Nephron progenitor cell (in vitro differentiated cells): ENCODE measurements at regions not wholly inside any gene's neighbourhood (a gene's known extent, or its start where the extent isn't known, plus 50 kb on each side); places are given as distances from the start of the nearest gene placed in this dataset.

ENCODE experiments used
- DNase-seq: peaks from one replicate; pipeline ENCODE4 v3.0.0; 2021
- H3K27ac Mint-ChIP-seq: 2 replicates; pipeline ENCODE4 v1.8.0; 2021; ENCODE audit warnings: mild to moderate bottlenecking, moderate library complexity, mixed read lengths
- H3K27me3 Mint-ChIP-seq: 2 replicates; pipeline ENCODE4 v1.8.0; 2021; ENCODE audit warnings: mild to moderate bottlenecking, low read depth, mixed read lengths; ENCODE audit not compliant: poor library complexity
- H3K36me3 Mint-ChIP-seq: 2 replicates; pipeline ENCODE4 v1.8.0; 2021; ENCODE audit warnings: low read depth, mixed read lengths
- H3K4me1 Mint-ChIP-seq: 2 replicates; pipeline ENCODE4 v1.8.0; 2021; ENCODE audit warnings: mixed read lengths
- H3K4me3 Mint-ChIP-seq: 2 replicates; pipeline ENCODE4 v1.8.0; 2021; ENCODE audit warnings: mild to moderate bottlenecking, moderate library complexity, mixed read lengths
- H3K9me3 Mint-ChIP-seq: 2 replicates; pipeline ENCODE4 v1.8.0; 2021; ENCODE audit warnings: mild to moderate bottlenecking, moderate library complexity, mixed read lengths
- TF ChIP-seq, protein P1 (sequence below): fragments of 200-600 bp; sonication (generic); IDR thresholded peaks from 2 replicates; pipeline ENCODE4 v1.5.0; 2021; ENCODE audit warnings: antibody characterized with exemption

DNA sequence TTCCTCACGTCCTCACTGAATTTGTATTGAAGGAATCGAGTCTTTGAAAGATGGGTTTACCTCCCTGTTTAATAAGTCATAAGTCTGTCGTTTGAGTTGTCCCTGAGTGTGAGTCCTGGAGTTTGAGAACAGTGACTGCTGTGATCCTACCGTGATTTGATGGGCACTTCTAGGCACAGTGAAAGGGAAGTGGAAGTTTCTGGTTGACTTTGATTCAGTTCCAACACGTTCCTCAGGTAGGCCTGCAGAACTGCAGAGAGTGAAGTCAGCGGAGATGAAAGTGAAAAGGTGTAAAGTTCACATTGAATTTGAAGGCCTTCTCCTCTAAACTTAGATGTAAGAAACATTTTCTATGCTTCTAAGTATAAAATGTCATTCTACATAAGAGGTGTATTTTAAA, 52.9 kb upstream of the ACKR3 start:
- no peak for DNase-seq
- H3K27ac Mint-ChIP-seq: no peak overlapping the region
- H3K36me3 Mint-ChIP-seq: no peaks in the 10 kb centered on the region
- TF ChIP-seq, protein P1, sequence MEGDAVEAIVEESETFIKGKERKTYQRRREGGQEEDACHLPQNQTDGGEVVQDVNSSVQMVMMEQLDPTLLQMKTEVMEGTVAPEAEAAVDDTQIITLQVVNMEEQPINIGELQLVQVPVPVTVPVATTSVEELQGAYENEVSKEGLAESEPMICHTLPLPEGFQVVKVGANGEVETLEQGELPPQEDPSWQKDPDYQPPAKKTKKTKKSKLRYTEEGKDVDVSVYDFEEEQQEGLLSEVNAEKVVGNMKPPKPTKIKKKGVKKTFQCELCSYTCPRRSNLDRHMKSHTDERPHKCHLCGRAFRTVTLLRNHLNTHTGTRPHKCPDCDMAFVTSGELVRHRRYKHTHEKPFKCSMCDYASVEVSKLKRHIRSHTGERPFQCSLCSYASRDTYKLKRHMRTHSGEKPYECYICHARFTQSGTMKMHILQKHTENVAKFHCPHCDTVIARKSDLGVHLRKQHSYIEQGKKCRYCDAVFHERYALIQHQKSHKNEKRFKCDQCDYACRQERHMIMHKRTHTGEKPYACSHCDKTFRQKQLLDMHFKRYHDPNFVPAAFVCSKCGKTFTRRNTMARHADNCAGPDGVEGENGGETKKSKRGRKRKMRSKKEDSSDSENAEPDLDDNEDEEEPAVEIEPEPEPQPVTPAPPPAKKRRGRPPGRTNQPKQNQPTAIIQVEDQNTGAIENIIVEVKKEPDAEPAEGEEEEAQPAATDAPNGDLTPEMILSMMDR: no peak
- peaks cover 35% of the 10 kb centered on the region for H3K27me3 Mint-ChIP-seq
- peaks cover 7% of the 10 kb centered on the region for H3K9me3 Mint-ChIP-seq
- no peak overlapping the region for H3K4me3 Mint-ChIP-seq
- no peaks in the 10 kb centered on the region for H3K4me1 Mint-ChIP-seq

DNA sequence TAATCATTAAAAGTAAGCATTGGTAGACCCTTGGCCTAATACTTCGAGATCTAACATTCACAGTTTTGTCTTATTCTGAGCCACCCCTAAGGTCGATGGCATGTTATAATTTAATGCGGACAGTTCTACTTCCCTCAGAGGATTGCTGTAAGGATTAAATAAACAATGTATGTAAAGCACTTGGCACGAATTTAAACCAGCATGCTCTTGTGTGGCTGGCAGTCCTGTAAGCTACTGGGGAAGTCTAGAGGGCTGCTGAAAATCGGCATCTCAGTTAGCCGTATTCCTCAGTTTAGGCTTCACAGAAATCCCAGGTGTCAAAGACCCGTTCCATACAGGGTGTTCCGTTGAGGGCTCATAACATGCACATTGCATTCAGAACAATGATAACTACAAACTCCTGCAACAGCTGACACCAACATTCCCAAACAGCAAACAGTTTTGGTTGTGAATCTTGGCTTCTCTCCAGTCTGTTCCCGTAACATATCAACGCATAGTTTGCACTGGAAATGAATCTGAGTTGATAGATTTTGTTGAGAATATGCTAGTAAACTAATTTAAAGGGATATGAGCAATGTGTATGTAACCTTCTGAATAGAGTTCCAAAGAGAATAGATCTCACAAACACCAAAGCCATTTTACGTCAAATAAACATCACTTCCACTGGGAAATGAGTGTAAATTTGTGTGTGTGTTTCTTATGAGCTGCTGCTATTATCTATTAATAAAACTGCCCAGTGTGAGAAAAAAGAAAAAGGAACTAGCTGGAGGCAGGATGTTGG, 52.2 kb upstream of the ACKR3 start:
- H3K4me3 Mint-ChIP-seq: no peak overlapping the region
- H3K27ac Mint-ChIP-seq: no peak overlapping the region
- H3K9me3 Mint-ChIP-seq: peaks cover 7% of the 10 kb centered on the region
- DNase-seq: no peak
- H3K27me3 Mint-ChIP-seq: peaks cover 39% of the 10 kb centered on the region
- no peaks in the 10 kb centered on the region for H3K36me3 Mint-ChIP-seq
- no peaks in the 10 kb centered on the region for H3K4me1 Mint-ChIP-seq
- TF ChIP-seq, protein P1: no peak
